Panc1 (cell line): ENCODE measurements at regions not wholly inside any gene's neighbourhood (a gene's known extent, or its start where the extent isn't known, plus 50 kb on each side); places are given as distances from the start of the nearest gene placed in this dataset.
A peak's percentile ranks its signal among the peaks of the same experiment; 100 is the strongest.

Experiments used
- ATAC-seq: fragments of 200-7000 bp; cut with Tn5 transposase; 2 replicates; pipeline ENCODE4 v1.9.1; 2020; ENCODE audit warnings: mild to moderate bottlenecking, moderate library complexity
- BruUV-seq: library from RNA; stranded (reverse); fragments of 400-500 nt; replicated peaks from 2 replicates; lab custom pipeline; 2021; lab: Mats Ljungman, UMichigan
- CTCF ChIA-PET: fragments of 300-600 bp; sonication (Branson Sonifier 250); formaldehyde crosslinking; loops from one replicate; lab custom pipeline; 2022; ENCODE audit warnings: antibody characterized with exemption; lab: Charles Lee
- POLR2A ChIA-PET: fragments of 300-600 bp; sonication (Branson Sonifier 250); formaldehyde crosslinking; loops from one replicate; lab custom pipeline; 2022; ENCODE audit warnings: antibody characterized with exemption; lab: Charles Lee
- DNase-seq: peaks from one replicate; pipeline ENCODE4 v3.0.0-alpha.2; 2010; ENCODE audit warnings: low read depth, low spot score
- H3K27ac ChIP-seq: 2 replicates; pipeline ENCODE4 v1.5.1; 2011; ENCODE audit warnings: mild to moderate bottlenecking, low read length, inconsistent platforms
- H3K27me3 ChIP-seq: fragments of 200-500 bp; sonication (Bioruptor generic); 2 replicates; pipeline ENCODE4 v1.6.0; 2014; ENCODE audit warnings: low read length, inconsistent platforms; ENCODE audit not compliant: control insufficient read depth, insufficient read depth
- H3K36me3 ChIP-seq: fragments of 200-500 bp; sonication (Bioruptor generic); 2 replicates; pipeline ENCODE4 v1.5.1; 2014; ENCODE audit warnings: inconsistent platforms, mild to moderate bottlenecking, low read length, moderate library complexity; ENCODE audit not compliant: control insufficient read depth, insufficient read depth
- H3K4me1 ChIP-seq: 2 replicates; pipeline ENCODE4 v1.5.1; 2011; ENCODE audit warnings: inconsistent platforms, mild to moderate bottlenecking, low read length, moderate library complexity; ENCODE audit not compliant: control insufficient read depth, insufficient read depth
- H3K4me3 ChIP-seq, 2 experiments: 2 replicates each; pipeline ENCODE4 v1.5.1; 2011 to 2012; ENCODE audit warnings: low read depth in 2 of 2, low read length in 2 of 2, mild to moderate bottlenecking in 2 of 2, inconsistent platforms in 1 of 2, moderate library complexity in 1 of 2
- H3K9me3 ChIP-seq: fragments of 200-500 bp; sonication (Bioruptor generic); 2 replicates; pipeline ENCODE4 v1.5.1; 2014; ENCODE audit warnings: low read depth, mild to moderate bottlenecking, inconsistent platforms, low read length, moderate library complexity; ENCODE audit not compliant: control insufficient read depth, insufficient read depth
- CTCF ChIP-seq: fragments of 450-650 bp; IDR thresholded peaks from 2 replicates; pipeline ENCODE4 v1.5.1; 2017; ENCODE audit warnings: mild to moderate bottlenecking
- POLR2AphosphoS5 ChIP-seq: IDR thresholded peaks from 2 replicates; pipeline ENCODE4 v1.6.1; 2012; ENCODE audit warnings: mild to moderate bottlenecking, low read depth, low read length, moderate library complexity
- REST ChIP-seq, 2 experiments: IDR thresholded peaks; 2 replicates each; pipeline ENCODE4 v1.6.1; 2011 to 2012; ENCODE audit warnings: low read depth in 2 of 2, control low read depth in 1 of 2, low read length in 1 of 2, mild to moderate bottlenecking in 1 of 2, moderate library complexity in 1 of 2; ENCODE audit not compliant: insufficient read depth in 1 of 2
- SIN3A ChIP-seq: IDR thresholded peaks from 2 replicates; pipeline ENCODE4 v1.6.1; 2012; ENCODE audit warnings: low read depth, mild to moderate bottlenecking, low read length, moderate library complexity, borderline replicate concordance; ENCODE audit not compliant: insufficient read depth
- TCF7L2 ChIP-seq: IDR thresholded peaks from 2 replicates; pipeline ENCODE4 v1.6.1; 2011; ENCODE audit warnings: mild to moderate bottlenecking, low read depth, low read length, inconsistent platforms
- in situ Hi-C: cut with HindIII; loops from 2 replicates; pipeline ENCODE4 v1.10.0; 2016; ENCODE audit warnings: low sequenced_read_pairs, low pct_unique_long_range_greater_than_20kb
- intact Hi-C: fragments of 100-400 bp; cut with micrococcal nuclease; formaldehyde crosslinking; loops from one replicate; pipeline ENCODE4 v1.10.0; 2022; ENCODE audit not compliant: unreplicated experiment

DNA sequence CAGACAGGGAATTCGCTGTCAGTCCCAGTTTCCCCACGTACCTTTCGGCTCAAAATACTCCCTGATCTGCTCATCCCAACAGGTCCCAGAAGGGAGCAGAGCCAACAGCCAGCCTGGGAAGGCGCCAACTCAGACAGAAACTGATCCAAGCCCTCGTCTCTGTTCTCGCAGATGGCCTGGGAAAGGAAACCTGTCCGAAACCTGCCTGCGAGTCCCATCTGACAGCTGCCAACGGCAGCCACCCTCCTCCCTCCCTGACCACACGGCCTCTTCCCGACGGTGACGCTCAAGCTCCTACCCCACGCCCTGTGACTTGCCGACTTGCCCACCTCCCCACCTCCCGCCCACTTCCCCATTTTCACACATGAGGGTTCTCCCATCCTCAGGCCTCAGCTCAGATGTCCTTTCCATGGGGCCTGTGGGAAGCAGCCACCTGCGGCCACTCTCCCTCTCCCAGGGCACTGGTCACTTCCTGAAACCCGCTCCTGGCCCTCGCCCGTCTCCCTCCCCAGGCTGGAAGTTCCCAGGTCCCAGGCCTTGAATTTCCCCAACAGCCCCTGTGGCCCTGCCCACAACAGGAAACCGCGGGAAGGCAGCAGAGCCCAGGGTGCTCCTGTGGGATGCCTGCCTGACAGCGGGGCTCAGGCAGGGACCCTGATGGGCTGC lies 60.9 kb upstream of the FBRSL1 start:
- Histone ChIP-seq H3K27me3 (no peaks in the 10 kb centered on the region), H3K27ac (no peak overlapping the region), H3K4me3 (no peak overlapping the region), H3K36me3 (no peaks in the 10 kb centered on the region), H3K9me3 (no peaks in the 10 kb centered on the region), H3K4me1 (peaks cover 10% of the 10 kb centered on the region)
- in situ Hi-C loops = no loop called here
- intact Hi-C loops = no loop called here
- ChIA-PET POLR2A (no interaction called here), CTCF (no interaction called here)
- no peak for TF ChIP-seq POLR2AphosphoS5
- no peak for TF ChIP-seq TCF7L2
- no peak for TF ChIP-seq SIN3A
- no peak for TF ChIP-seq REST (IDR thresholded peaks at IDR 0.05; ENCODE audit: insufficient read depth in 1 of 2, low read depth in 2 of 2, low read length in 1 of 2)
- no peak for TF ChIP-seq CTCF
- ATAC-seq (no peak), DNase-seq (no peak)
- BruUV-seq = no TSS peak

GRCh38 chr12:132427999-132428935 lies 61.7 kb upstream of the FBRSL1 start:
- Histone ChIP-seq H3K4me3 (no peak overlapping the region), H3K36me3 (no peaks in the 10 kb centered on the region), H3K4me1 (peaks cover 10% of the 10 kb centered on the region), H3K27me3 (no peaks in the 10 kb centered on the region), H3K9me3 (no peaks in the 10 kb centered on the region), H3K27ac (no peak overlapping the region)
- intact Hi-C loops (no loop called here), in situ Hi-C loops (no loop called here)
- CTCF ChIA-PET = no interaction called here
- POLR2A ChIA-PET = no interaction called here
- DNase-seq (no peak), ATAC-seq (peak; percentile 78)
- TF ChIP-seq SIN3A = no peak
- BruUV-seq = no TSS peak
